GM19099 (cell line): ENCODE measurements at regions not wholly inside any gene's neighbourhood (a gene's known extent, or its start where the extent isn't known, plus 50 kb on each side); places are given as distances from the start of the nearest gene placed in this dataset.

Experiments used
- POLR2A ChIP-seq: IDR thresholded peaks from 3 replicates; pipeline ENCODE4 v1.6.1; 2011; ENCODE audit warnings: low read depth; ENCODE audit not compliant: insufficient read length; ENCODE audit errors: extremely low read depth

DNA sequence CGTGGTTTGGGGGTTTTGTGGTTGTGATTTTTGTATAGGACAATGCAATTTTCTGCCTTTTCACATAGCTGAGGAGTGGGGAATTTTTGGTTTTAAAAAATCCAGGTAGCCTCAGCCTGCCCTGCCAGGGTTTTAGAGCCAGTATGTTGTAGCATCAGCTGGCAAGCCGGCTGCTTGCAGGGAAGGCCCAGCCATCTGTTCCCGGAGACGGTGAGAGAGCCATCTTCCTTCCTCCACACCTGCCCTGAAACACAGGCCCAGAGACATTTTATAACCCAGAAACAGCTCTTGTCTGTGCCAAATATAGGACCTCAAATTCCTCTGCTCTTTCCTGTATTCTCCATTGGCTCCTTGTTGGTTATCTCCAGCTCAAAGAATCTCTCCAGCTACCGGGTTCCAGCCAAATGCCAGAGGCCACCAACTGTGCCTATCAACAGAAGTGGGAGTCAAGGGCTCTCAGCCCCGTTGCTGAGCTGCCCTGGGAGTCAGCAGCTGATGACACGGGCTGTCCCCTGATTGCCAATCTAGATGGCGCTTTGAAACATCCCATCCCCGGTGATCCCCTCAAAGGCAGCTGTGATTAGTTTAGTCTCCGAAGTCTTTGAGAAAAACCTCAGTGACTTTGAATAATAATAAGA, 595.2 kb downstream of the MID1IP1 start:
- no peak for TF ChIP-seq POLR2A

GRCh38 chrX:39397561-39398199, 596.4 kb downstream of the MID1IP1 start:
- TF ChIP-seq POLR2A, result no peak

DNA sequence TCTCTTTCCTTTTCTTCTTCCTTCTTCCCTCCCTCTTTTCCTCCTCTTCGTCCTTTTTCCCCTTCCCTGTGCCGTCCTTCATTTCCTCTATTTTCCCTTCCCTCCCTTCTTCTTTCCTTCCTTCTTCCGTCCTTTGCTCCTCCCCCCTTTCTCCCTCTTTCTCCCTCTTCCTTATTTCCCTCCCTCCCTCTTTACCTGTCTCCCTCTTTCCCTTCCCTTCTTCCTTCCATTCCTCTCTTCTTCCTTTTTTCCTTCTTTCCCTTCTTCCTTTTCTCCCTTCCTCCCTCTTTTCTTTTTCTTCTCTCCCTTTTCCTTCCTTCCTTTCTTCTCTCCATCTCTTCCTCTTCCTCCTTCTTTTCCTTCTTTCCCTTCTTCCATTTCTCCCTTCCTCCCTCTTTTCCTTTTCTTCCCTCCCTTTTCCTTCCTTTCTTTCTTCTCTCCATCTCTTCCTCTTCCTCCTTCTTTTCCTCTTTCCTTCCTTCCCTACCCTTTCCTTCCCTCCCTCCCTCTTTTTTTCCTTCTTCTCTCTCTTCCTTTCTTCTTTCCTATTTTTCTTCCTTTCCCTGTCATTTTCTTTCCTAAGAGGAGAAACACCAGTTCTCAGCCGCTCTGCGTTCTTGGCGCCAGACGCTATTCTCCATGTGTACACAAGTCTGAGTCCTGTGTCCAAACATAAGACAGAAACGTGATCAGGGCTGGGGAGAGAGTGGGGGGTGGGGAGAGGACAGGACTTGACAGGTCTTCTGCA, 597.1 kb downstream of the MID1IP1 start:
- TF ChIP-seq POLR2A, result no peak

DNA sequence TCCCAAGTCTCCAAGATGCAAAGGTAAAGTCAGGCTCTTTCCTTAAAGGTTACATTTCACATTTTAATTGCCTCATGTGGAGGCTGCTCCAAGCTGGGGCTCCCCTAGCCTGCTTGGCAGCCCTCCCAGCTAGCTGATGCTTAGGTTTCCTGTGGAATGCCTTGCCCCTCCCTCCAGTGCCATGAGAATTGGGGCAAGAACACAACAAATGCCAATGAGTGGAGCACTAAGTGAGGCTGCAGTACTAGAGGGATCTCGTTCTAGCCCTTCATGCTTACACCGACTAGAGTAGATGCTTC, 597.7 kb downstream of the MID1IP1 start:
- TF ChIP-seq POLR2A, result no peak

GRCh38 chrX:39399387-39399786, 598.1 kb downstream of the MID1IP1 start:
- no peak for TF ChIP-seq POLR2A

DNA sequence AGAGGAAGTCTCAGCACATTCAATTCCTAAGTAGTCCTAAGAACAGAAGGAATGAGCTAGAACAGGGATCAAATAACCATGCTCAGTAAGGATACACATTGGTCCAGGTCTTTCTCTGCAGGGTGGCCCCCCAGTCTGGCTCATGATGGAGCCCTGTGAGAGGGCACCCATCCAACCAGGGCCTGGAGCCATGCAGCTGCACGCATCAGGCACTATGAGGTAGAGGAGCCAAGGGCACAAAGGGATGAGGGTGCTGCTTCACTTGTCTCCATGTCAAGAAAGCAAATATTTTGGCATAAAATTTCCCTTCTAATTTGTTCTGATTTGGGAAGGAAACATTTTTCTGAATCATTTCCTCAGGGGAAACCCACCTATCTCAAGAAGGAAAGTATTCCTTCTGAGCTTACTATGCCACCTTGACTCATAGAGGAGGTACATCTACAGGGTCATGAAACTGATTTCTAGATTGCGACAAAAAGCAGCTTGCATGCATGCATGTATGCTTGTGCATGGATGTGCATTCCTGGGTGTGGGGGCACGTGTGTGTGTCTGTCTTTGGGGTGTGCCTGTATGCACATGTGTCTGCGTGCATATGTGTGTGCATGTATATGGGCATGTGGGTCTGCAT, 600.3 kb downstream of the MID1IP1 start:
- no peak for TF ChIP-seq POLR2A

DNA sequence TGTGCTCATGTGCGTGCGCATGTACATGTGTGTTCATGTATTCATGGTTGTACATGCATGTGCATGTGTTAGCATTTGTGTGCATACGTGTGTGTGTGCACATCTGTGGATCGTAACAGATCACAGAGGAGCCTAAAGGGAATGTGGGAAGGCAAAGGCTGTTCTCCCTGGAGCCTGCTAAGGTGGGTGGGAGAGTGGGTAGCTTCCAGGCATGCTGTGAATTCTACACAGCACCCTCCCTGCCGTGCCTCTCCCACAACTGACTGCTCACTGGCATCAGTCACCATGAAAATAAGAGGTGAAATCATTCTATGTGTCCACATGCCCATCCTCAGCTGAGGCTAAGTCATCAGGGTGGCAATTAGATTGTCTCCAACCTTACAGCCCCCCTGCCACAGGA, 600.9 kb downstream of the MID1IP1 start:
- TF ChIP-seq POLR2A, result no peak

DNA sequence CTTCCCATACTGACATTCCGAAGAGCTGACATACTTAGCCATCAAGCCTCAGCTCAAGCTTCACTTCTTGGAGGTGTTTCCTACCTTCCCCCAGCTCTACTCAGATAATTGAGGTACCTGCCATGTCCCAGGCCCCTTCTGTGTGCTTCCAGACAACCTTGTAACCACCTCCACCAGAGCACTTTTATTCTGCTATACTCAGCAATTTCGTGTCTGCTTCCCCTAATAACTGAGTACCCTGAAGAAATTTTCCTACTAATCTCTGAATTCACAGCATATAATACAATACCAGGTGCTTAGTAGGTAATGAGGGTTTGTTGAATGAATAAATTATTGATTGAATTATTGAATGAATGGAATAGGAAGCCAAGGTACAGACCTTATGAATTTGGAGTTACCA, 605.5 kb downstream of the MID1IP1 start:
- no peak for TF ChIP-seq POLR2A

GRCh38 chrX:39409246-39409917, 608.1 kb downstream of the MID1IP1 start:
- no peak for TF ChIP-seq POLR2A

GRCh38 chrX:39414290-39414854, 613.1 kb downstream of the MID1IP1 start:
- TF ChIP-seq POLR2A, result no peak

DNA sequence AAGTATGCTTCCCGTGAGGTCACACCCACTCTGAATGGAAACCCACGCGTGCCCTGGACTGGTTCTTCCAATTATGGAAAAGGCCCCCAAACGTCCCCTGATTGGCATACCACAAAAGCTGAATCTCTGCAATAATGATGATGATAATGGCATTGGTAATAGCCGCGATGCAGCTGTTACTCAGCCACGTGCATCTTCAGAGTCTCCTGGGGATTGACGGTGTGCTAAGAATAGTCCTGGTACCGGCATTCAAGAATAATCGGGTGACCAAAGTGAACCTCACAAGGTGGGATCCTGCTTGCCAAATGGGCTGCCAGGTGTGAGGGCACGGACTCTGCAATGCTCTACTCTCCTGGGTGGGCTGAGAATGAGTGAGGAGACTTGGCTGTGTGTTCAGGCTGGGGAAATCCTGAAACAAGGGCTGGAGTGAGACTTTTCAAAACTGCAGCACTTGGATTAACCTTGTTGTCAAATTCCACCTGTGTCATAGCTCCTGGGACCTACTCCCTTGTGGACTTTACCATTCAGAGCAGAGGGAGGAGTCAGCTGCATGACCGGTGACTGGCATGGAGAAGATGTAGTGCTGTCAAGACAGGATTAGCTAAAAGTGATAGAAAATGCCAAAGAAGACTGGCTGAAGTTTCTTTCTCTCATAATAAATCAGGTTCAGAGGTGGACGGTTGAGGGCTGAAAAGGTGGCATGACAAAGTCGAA, 615.4 kb downstream of the MID1IP1 start:
- TF ChIP-seq POLR2A, result no peak

- TF ChIP-seq POLR2A, result no peak
These were observed 617.0 kb downstream of the MID1IP1 start for GRCh38 chrX:39418254-39418704.

DNA sequence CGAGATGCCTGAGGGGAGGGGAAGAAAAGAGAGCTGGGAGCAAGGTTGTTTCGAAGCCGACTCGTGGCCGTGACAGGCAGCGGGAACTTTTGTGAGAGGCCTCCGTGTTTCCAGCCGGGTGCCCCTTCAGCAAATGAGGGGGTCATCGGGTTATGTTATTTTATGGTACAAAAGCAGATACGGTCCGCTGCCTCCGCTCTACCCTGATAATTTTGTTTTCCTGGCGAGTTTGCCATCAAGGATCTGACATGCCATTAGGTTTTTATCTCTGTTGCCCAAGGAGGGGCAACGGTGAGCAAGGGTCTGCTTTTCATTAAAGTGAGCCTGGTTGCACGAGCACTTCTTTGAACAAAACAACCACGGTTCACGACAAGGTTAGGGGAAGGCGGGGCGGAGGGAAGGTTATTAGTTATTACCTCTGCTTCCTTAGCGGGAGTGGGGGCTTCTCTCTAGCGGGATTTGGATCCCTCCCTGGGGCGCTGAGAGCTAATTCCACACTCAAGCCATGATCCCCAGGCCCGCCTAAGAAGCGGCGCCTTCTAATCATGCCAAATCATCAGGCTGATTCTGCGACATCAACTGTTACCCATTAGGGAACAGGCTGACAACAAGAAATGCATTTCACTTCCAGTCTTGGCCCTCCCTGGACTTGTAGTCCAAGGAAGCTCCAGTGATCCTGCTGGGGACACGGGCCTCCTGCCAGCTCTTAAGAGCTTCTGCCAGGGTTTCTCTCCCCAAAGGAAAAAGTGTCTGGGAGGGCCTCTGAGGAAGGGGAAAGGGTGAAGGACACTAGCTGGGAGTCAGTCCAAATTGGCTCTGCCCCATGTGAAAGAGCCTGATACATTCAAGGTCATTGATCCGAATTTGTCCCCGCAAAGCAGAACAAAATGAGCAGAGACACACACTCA, 617.7 kb downstream of the MID1IP1 start:
- no peak for TF ChIP-seq POLR2A
